Neural crest cell (in vitro differentiated cells): ENCODE measurements at regions not wholly inside any gene's neighbourhood (a gene's known extent, or its start where the extent isn't known, plus 50 kb on each side); places are given as distances from the start of the nearest gene placed in this dataset.

Source experiments
- DNase-seq: peaks from one replicate; pipeline ENCODE4 v3.0.0; 2021; ENCODE audit warnings: low read depth, mixed read lengths, low spot score
- H3K27ac Mint-ChIP-seq: one replicate; pipeline ENCODE4 v1.8.0; 2021; ENCODE audit warnings: mild to moderate bottlenecking, mixed read lengths; ENCODE audit not compliant: unreplicated experiment
- H3K27me3 Mint-ChIP-seq: 2 replicates; pipeline ENCODE4 v1.8.0; 2021; ENCODE audit warnings: low read depth, mild to moderate bottlenecking, mixed read lengths
- H3K36me3 Mint-ChIP-seq: 2 replicates; pipeline ENCODE4 v1.8.0; 2021; ENCODE audit warnings: low read depth, mild to moderate bottlenecking, mixed read lengths
- H3K4me1 Mint-ChIP-seq: 2 replicates; pipeline ENCODE4 v1.8.0; 2021; ENCODE audit warnings: mixed read lengths
- H3K4me3 Mint-ChIP-seq: one replicate; pipeline ENCODE4 v1.8.0; 2021; ENCODE audit warnings: mild to moderate bottlenecking, mixed read lengths
- H3K9me3 Mint-ChIP-seq: 2 replicates; pipeline ENCODE4 v1.8.0; 2021; ENCODE audit warnings: mixed read lengths
- CTCF ChIP-seq: fragments of 200-600 bp; sonication (generic); conservative IDR thresholded peaks from 2 replicates; pipeline ENCODE4 v1.5.0; 2021; ENCODE audit warnings: antibody characterized with exemption, mild to moderate bottlenecking

- H3K36me3 Mint-ChIP-seq = no peaks in the 10 kb centered on the region
- no peaks in the 10 kb centered on the region for H3K9me3 Mint-ChIP-seq
- H3K27me3 Mint-ChIP-seq = peaks cover 3% of the 10 kb centered on the region
- no peak for TF ChIP-seq CTCF
- no peaks in the 10 kb centered on the region for H3K4me1 Mint-ChIP-seq
- no peak for DNase-seq
- H3K27ac Mint-ChIP-seq = no peak overlapping the region
- H3K4me3 Mint-ChIP-seq = no peak overlapping the region
Observed at GRCh38 chr13:73369095-73369494, 310.3 kb downstream of the KLF5 start.

- Mint-ChIP-seq H3K9me3 (no peaks in the 10 kb centered on the region), H3K27ac (no peak overlapping the region), H3K4me3 (no peak overlapping the region), H3K27me3 (peaks cover 3% of the 10 kb centered on the region), H3K4me1 (no peaks in the 10 kb centered on the region), H3K36me3 (no peaks in the 10 kb centered on the region)
- TF ChIP-seq CTCF = no peak
- DNase-seq = no peak
Observed at GRCh38 chr13:73368608-73369007, 309.8 kb downstream of the KLF5 start.

DNA sequence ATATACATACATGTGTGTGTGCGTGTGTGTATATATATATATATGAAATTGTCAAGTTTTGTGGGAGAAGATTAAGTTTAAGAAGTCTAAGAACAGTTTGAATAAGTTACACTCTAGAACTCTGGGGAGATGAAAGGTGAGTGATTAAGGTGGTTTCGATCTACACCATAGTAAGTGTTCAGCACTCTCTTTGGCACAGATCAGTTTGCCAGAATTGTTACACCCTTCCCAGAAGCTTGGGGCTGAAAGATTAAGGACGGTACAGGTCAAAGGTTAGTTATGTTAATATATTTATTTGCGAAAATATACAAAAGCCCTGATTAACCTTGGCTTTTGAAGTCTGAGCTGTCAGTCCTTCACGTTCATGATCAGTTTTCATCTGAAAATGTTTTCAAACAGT is 309.1 kb downstream of the KLF5 start:
- Mint-ChIP-seq H3K9me3 (no peaks in the 10 kb centered on the region), H3K36me3 (no peaks in the 10 kb centered on the region), H3K4me1 (no peaks in the 10 kb centered on the region), H3K4me3 (no peak overlapping the region), H3K27ac (no peak overlapping the region), H3K27me3 (peaks cover 3% of the 10 kb centered on the region)
- no peak for DNase-seq
- TF ChIP-seq CTCF = no peak

- no peak overlapping the region for H3K27ac Mint-ChIP-seq
- no peaks in the 10 kb centered on the region for H3K36me3 Mint-ChIP-seq
- peaks cover 3% of the 10 kb centered on the region for H3K27me3 Mint-ChIP-seq
- H3K4me3 Mint-ChIP-seq = no peak overlapping the region
- TF ChIP-seq CTCF = no peak
- DNase-seq = no peak
- H3K9me3 Mint-ChIP-seq = no peaks in the 10 kb centered on the region
- no peaks in the 10 kb centered on the region for H3K4me1 Mint-ChIP-seq
Observed at GRCh38 chr13:73366241-73366640, 307.4 kb downstream of the KLF5 start.

- no peak for TF ChIP-seq CTCF
- no peaks in the 10 kb centered on the region for H3K36me3 Mint-ChIP-seq
- H3K4me3 Mint-ChIP-seq = no peak overlapping the region
- no peaks in the 10 kb centered on the region for H3K9me3 Mint-ChIP-seq
- H3K27me3 Mint-ChIP-seq = peaks cover 3% of the 10 kb centered on the region
- DNase-seq = no peak
- no peak overlapping the region for H3K27ac Mint-ChIP-seq
- no peaks in the 10 kb centered on the region for H3K4me1 Mint-ChIP-seq
Observed at GRCh38 chr13:73365681-73366080, 306.9 kb downstream of the KLF5 start.

- Mint-ChIP-seq H3K4me1 (no peaks in the 10 kb centered on the region), H3K27me3 (peaks cover 3% of the 10 kb centered on the region), H3K4me3 (no peak overlapping the region), H3K9me3 (no peaks in the 10 kb centered on the region), H3K27ac (no peak overlapping the region), H3K36me3 (no peaks in the 10 kb centered on the region)
- DNase-seq = no peak
- no peak for TF ChIP-seq CTCF
Observed at GRCh38 chr13:73365252-73365651, 306.4 kb downstream of the KLF5 start.
